Fibroblast of skin of left quadriceps (primary cell): ENCODE measurements at regions not wholly inside any gene's neighbourhood (a gene's known extent, or its start where the extent isn't known, plus 50 kb on each side); places are given as distances from the start of the nearest gene placed in this dataset.

Experiments used
- DNase-seq, 2 experiments: peaks; one replicate each; pipeline ENCODE4 v3.0.0-alpha.2; 2013; ENCODE audit warnings: low read depth in 2 of 2

DNA sequence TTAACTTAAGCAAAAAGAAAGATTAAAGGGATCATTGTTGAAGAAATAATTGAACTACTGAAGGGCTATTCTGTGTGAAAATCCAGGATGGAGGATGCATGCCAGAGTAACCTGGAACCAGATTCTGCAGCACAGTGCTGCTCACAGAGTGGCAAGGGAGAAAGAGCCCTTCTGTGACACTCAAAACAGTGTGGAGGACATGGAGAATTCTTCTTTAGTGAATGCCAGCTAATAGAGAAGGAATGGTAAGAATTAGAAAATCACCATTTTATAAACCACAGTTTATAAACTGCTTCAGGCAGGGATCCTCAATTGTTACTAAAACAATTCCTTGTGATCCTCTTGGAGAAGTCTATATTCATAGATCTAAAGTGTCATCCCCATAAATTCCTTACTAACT is 70.4 kb upstream of the ARHGEF26 start:
- no peak for DNase-seq

GRCh38 chr3:154059833-154060232 is 61.4 kb upstream of the ARHGEF26 start:
- no peak for DNase-seq

GRCh38 chr3:154060238-154061000 is 60.8 kb upstream of the ARHGEF26 start:
- peak in 1 of 2 experiments; percentile 27 for DNase-seq

GRCh38 chr3:154061001-154061370 is 60.2 kb upstream of the ARHGEF26 start:
- no peak for DNase-seq

DNA sequence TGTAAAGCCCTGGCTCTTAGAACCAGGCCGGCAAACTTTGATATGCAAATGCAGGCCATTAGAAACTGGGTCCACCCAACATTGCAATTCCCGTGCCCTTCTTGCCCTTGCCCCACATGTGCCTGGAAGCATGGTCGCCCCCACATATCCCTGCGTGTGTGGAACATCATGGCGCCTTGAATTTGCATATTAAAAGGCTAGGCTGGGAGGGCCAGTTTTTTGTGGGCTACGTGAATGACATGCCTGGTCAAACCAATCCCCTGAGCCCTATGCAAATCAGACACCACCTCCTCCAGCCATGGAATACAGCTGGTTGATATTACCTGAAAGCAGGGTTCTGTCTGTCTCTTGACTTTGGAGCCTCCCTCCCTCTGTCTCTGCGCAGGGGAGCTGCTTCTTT is 58.7 kb upstream of the ARHGEF26 start:
- DNase-seq, result no peak

DNA sequence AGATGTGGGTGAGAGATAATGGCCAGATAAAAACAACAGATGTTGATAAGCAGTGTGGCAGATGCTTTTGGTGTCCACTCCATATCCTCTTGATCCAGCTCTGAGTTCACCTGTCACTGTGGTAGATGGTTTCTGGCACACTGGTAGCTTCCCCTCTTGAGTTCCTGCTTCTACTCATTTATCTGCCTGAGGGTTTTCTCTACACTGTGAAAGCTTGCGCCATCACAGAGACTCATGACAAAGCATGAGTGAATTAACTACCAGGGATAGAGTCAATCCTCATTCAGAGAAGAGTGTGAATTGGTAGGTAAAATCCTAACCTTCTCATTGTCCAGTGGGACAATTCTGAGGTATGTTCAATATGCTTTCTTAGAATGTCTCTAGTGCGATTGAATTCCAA is 50.0 kb upstream of the ARHGEF26 start:
- no peak for DNase-seq
